ENCODE measurements at regions not wholly inside any gene's neighbourhood (a gene's known extent, or its start where the extent isn't known, plus 50 kb on each side); places are given as distances from the start of the nearest gene placed in this dataset.

- TF ChIP-seq CTCF (IDR thresholded peaks at IDR 0.05): no peak
- TF ChIP-seq EZH2 (IDR thresholded peaks at IDR 0.05): no peak
- no peak for TF ChIP-seq EZH2phosphoT487 (IDR thresholded peaks at IDR 0.05)
These were observed 170.0 kb downstream of the MOXD1 start for GRCh38 chr6:132231121-132231884.

Measured in neural progenitor cell (in vitro differentiated cells).